AG04449 (cell line): ENCODE measurements at regions not wholly inside any gene's neighbourhood (a gene's known extent, or its start where the extent isn't known, plus 50 kb on each side); places are given as distances from the start of the nearest gene placed in this dataset.
"Not testable (repeated sequence)": the region's sequence is repeated elsewhere in the genome, so short reads cannot be mapped to it uniquely, and the experiment has no call there.

ENCODE experiments used
- CTCF ChIA-PET: fragments of 350-600 bp; formaldehyde crosslinking; extraction: SDS; loops from one replicate; lab custom pipeline; 2021; ENCODE audit warnings: antibody characterized with exemption; lab: Yijun Ruan, JAX
- POLR2A ChIA-PET: fragments of 400-600, 350-600 bp; formaldehyde crosslinking; extraction: SDS; loops from one replicate; lab custom pipeline; 2020; ENCODE audit warnings: antibody characterized with exemption, inconsistent platforms; lab: Yijun Ruan, JAX
- DNase-seq: peaks from one replicate; pipeline ENCODE4 v3.0.0-alpha.2; 2010; ENCODE audit warnings: low read depth, low spot score
- H3K4me3 ChIP-seq: 2 replicates; pipeline ENCODE4 v1.5.1; 2011; ENCODE audit warnings: low read depth, mild to moderate bottlenecking, control low read depth, low read length
- CTCF ChIP-seq: IDR thresholded peaks from one replicate; pipeline ENCODE4 v1.5.1; 2011; ENCODE audit warnings: mild to moderate bottlenecking, moderate library complexity, low read length, control low read depth, inconsistent platforms; ENCODE audit not compliant: insufficient read depth; ENCODE audit errors: missing control alignments

- no peak overlapping the region for H3K4me3 ChIP-seq
- no peak for TF ChIP-seq CTCF
- ChIA-PET POLR2A (no interaction called here), CTCF (no interaction called here)
- peak; percentile 62 for DNase-seq
These were observed 204.7 kb downstream of the MATN1 start for GRCh38 chr1:30518696-30519095.

GRCh38 chr1:30518186-30518585 lies 205.2 kb downstream of the MATN1 start:
- no peak for DNase-seq
- no peak for TF ChIP-seq CTCF
- no peak overlapping the region for H3K4me3 ChIP-seq
- ChIA-PET CTCF (no interaction called here), POLR2A (no interaction called here)

DNA sequence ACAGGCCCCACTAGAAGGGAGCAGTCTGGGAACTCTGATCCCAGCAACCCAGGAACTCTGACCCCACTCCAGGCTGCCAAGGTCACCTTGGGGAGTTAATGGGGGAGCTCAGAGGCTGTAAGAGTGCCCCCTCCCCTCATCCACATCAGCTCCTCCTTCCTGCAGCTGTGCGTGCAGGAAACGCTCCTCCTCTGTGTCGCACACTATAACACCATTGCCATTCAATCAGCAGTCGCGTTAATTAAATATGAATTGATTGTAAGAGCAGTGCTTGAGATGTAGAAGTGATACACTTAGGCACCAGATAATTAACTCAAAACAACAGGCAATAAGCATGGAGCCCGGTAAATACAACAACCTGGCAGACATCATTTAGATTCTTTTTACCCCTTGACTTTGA lies 205.7 kb downstream of the MATN1 start:
- H3K4me3 ChIP-seq, CTCF ChIA-PET, DNase-seq, POLR2A ChIA-PET: not testable (repeated sequence)

- DNase-seq, POLR2A ChIA-PET, CTCF ChIA-PET, H3K4me3 ChIP-seq: not testable (repeated sequence)
These were observed 206.1 kb downstream of the MATN1 start for GRCh38 chr1:30517241-30517640.

DNA sequence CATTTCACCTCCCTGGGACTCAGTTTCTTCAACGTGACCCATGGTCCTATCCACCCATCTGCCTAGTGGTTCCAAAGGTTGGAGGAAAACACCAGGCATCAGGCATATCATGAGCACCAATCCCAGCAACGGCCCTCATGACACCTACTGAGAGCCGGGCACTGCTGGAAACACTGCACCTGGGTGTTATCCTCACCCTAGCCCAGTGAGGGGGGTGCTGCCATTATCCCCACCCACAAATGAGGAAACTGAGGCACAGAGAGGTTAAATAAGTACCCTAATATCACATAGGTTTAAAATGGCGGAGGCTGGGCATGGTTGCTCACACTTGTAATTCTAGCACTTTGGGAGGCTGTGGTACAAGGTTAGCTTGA lies 206.9 kb downstream of the MATN1 start:
- no peak overlapping the region for H3K4me3 ChIP-seq
- CTCF ChIA-PET: no interaction called here
- POLR2A ChIA-PET: no interaction called here
- DNase-seq: no peak
- no peak for TF ChIP-seq CTCF

- TF ChIP-seq CTCF: no peak
- ChIA-PET CTCF (no interaction called here), POLR2A (no interaction called here)
- no peak overlapping the region for H3K4me3 ChIP-seq
- DNase-seq: no peak
These were observed 207.5 kb downstream of the MATN1 start for GRCh38 chr1:30515755-30516484.

DNA sequence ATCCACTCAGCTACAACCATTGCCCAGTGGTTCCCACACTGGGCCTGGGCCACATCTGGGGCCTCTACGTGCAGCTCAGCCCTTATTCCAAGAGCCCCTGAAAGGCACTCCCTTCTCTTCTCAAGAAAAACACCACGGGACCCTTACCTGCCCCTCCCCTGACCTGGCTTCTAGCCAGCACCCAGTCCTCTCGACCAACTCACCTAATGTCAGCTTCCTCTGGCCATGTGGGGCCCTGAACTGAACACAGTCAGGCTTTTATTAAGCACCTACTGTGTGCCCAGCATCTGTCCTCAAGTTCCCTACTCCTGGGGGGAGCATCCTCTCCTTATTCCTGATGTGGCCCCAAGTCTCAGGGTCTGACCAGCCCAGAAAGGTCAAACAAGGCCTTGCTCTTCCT lies 208.4 kb downstream of the MATN1 start:
- no peak for TF ChIP-seq CTCF
- POLR2A ChIA-PET: no interaction called here
- DNase-seq: no peak
- CTCF ChIA-PET: no interaction called here
- no peak overlapping the region for H3K4me3 ChIP-seq
